IMR-90 (cell line): ENCODE measurements at regions not wholly inside any gene's neighbourhood (a gene's known extent, or its start where the extent isn't known, plus 50 kb on each side); places are given as distances from the start of the nearest gene placed in this dataset.

Source experiments
- ATAC-seq: fragments of 200-7000 bp; cut with Tn5 transposase; 2 replicates; pipeline ENCODE4 v1.9.1; 2020; ENCODE audit warnings: low read depth, mild to moderate bottlenecking, moderate library complexity
- BruUV-seq: library from RNA; stranded (reverse); fragments of 400-500 nt; replicated peaks from 2 replicates; lab custom pipeline; 2021; lab: Mats Ljungman, UMichigan
- CTCF ChIA-PET: fragments of 300-600 bp; formaldehyde crosslinking; extraction: SDS; loops from one replicate; lab custom pipeline; 2021; ENCODE audit warnings: antibody characterized with exemption; lab: Yijun Ruan, JAX
- POLR2A ChIA-PET: fragments of 300-600 bp; sonication (Branson Sonifier 250); formaldehyde crosslinking; loops from one replicate; lab custom pipeline; 2022; ENCODE audit warnings: antibody characterized with exemption; ENCODE audit not compliant: unreplicated experiment; lab: Charles Lee
- DNase-seq: peaks from one replicate; pipeline ENCODE4 v3.0.0; 2013
- H2AFZ ChIP-seq: replicated peaks from 2 replicates; pipeline ENCODE3; 2013; ENCODE audit warnings: low read length, mild to moderate bottlenecking; ENCODE audit not compliant: poor library complexity
- H2AK5ac ChIP-seq: 2 replicates; pipeline ENCODE4 v1.6.1; 2013; ENCODE audit warnings: low read depth, low read length, inconsistent platforms
- H2AK9ac ChIP-seq: replicated peaks from 2 replicates; pipeline ENCODE3; 2013; ENCODE audit warnings: mild to moderate bottlenecking, low read depth, low read length, moderate library complexity; ENCODE audit not compliant: poor library complexity
- H2BK120ac ChIP-seq: 2 replicates; pipeline ENCODE4 v1.6.1; 2013; ENCODE audit warnings: low read depth, low read length, inconsistent platforms
- H2BK15ac ChIP-seq: 3 replicates; pipeline ENCODE4 v1.6.1; 2013; ENCODE audit warnings: low read depth, low read length, inconsistent platforms
- H2BK20ac ChIP-seq: 2 replicates; pipeline ENCODE4 v1.6.1; 2013; ENCODE audit warnings: low read depth, mild to moderate bottlenecking, inconsistent platforms, low read length, moderate library complexity
- H2BK5ac ChIP-seq: 2 replicates; pipeline ENCODE4 v1.6.1; 2013; ENCODE audit warnings: mild to moderate bottlenecking, low read depth, low read length, inconsistent platforms; ENCODE audit not compliant: poor library complexity, severe bottlenecking
- H3K14ac ChIP-seq: replicated peaks from 2 replicates; pipeline ENCODE4 v1.6.1; 2013; ENCODE audit warnings: low read depth, low read length, inconsistent platforms
- H3K18ac ChIP-seq: 2 replicates; pipeline ENCODE4 v1.6.1; 2013; ENCODE audit warnings: low read depth, low read length, control low read depth
- H3K23ac ChIP-seq: 2 replicates; pipeline ENCODE4 v1.6.1; 2013; ENCODE audit warnings: low read depth, low read length, inconsistent platforms
- H3K27ac ChIP-seq: 2 replicates; pipeline ENCODE4 v1.5.1; 2013; ENCODE audit warnings: mild to moderate bottlenecking, control low read depth, low read length; ENCODE audit not compliant: insufficient read depth
- H3K27me3 ChIP-seq: 2 replicates; pipeline ENCODE4 v1.6.1; 2013; ENCODE audit warnings: low read length; ENCODE audit not compliant: control insufficient read depth, insufficient read depth
- H3K36me3 ChIP-seq: 2 replicates; pipeline ENCODE4 v1.6.1; 2013; ENCODE audit warnings: low read length, mixed read lengths; ENCODE audit not compliant: control insufficient read depth, insufficient read depth
- H3K4ac ChIP-seq: 2 replicates; pipeline ENCODE4 v1.6.1; 2013; ENCODE audit warnings: low read depth, low read length, inconsistent platforms
- H3K4me1 ChIP-seq: 2 replicates; pipeline ENCODE4 v1.6.1; 2013; ENCODE audit warnings: low read length, mixed read lengths; ENCODE audit not compliant: control insufficient read depth, insufficient read depth
- H3K4me2 ChIP-seq: 2 replicates; pipeline ENCODE4 v1.6.1; 2013; ENCODE audit warnings: low read depth, mild to moderate bottlenecking, control low read depth, low read length, moderate library complexity
- H3K4me3 ChIP-seq: 2 replicates; pipeline ENCODE4 v1.5.1; 2013; ENCODE audit warnings: low read depth, mild to moderate bottlenecking, control low read depth, low read length, moderate library complexity; ENCODE audit not compliant: insufficient read depth
- H3K56ac ChIP-seq: 2 replicates; pipeline ENCODE4 v1.6.1; 2013; ENCODE audit warnings: low read length, inconsistent platforms; ENCODE audit not compliant: insufficient read depth; ENCODE audit errors: extremely low read depth
- H3K79me1 ChIP-seq, 2 experiments: 2 replicates each; pipeline ENCODE4 v1.6.1; 2013; ENCODE audit warnings: low read length in 2 of 2, inconsistent platforms in 1 of 2, low read depth in 1 of 2
- H3K9ac ChIP-seq: 2 replicates; pipeline ENCODE4 v1.6.1; 2013; ENCODE audit warnings: low read depth, low read length, control low read depth
- H3K9me1 ChIP-seq: 2 replicates; pipeline ENCODE4 v1.6.1; 2013; ENCODE audit warnings: low read length, inconsistent platforms; ENCODE audit not compliant: insufficient read depth
- H3K9me3 ChIP-seq: 2 replicates; pipeline ENCODE4 v1.6.1; 2013; ENCODE audit warnings: low read length; ENCODE audit not compliant: control insufficient read depth, insufficient read depth
- H4K20me1 ChIP-seq: 2 replicates; pipeline ENCODE4 v1.6.1; 2013; ENCODE audit warnings: low read length, inconsistent platforms; ENCODE audit not compliant: insufficient read depth
- H4K5ac ChIP-seq: 2 replicates; pipeline ENCODE4 v1.6.1; 2013; ENCODE audit warnings: mild to moderate bottlenecking, low read depth, low read length, control low read depth
- H4K8ac ChIP-seq, 2 experiments: 2 replicates each; pipeline ENCODE4 v1.6.1; 2013; ENCODE audit warnings: low read depth in 2 of 2, low read length in 2 of 2, control low read depth in 1 of 2, inconsistent platforms in 1 of 2
- H4K91ac ChIP-seq: 2 replicates; pipeline ENCODE4 v1.6.1; 2013; ENCODE audit warnings: low read depth, low read length, inconsistent platforms; ENCODE audit not compliant: insufficient read depth
- CHD1 ChIP-seq: IDR thresholded peaks from 2 replicates; pipeline ENCODE4 v1.6.1; 2012; ENCODE audit warnings: low read depth, low read length, improper control_type of control experiment
- RCOR1 ChIP-seq: IDR thresholded peaks from 2 replicates; pipeline ENCODE4 v1.6.1; 2012; ENCODE audit warnings: mild to moderate bottlenecking, low read length, improper control_type of control experiment; ENCODE audit not compliant: insufficient replicate concordance
- RFX5 ChIP-seq: IDR thresholded peaks from 2 replicates; pipeline ENCODE4 v1.8.0; 2012; ENCODE audit warnings: low read depth, mild to moderate bottlenecking, low read length, moderate library complexity
- WGBS, 2 experiments: methylation state at CpG; one replicate each; pipeline versions ENCODE4 v1.1.5 to v1.1.7; 2013; ENCODE audit warnings: missing lambda C conversion rate in 2 of 2; ENCODE audit not compliant: insufficient read length in 1 of 2; ENCODE audit errors: extremely low coverage in 2 of 2; 5-methylcytosine and 5-hydroxymethylcytosine counted together
- dilution Hi-C: fragments of 300-500 bp; cut with HindIII; formaldehyde crosslinking; loops from one replicate; pipeline ENCODE4 v1.14.3; 2018; ENCODE audit warnings: low sequenced_read_pairs; ENCODE audit not compliant: unreplicated experiment
- in situ Hi-C: fragments of 300-500 bp; cut with MboI; formaldehyde crosslinking; loops from 3 replicates; pipeline ENCODE4 v1.14.3; 2019; ENCODE audit warnings: low sequenced_read_pairs, inconsistent platforms, mixed read lengths
- intact Hi-C: fragments of 100-400 bp; cut with micrococcal nuclease; formaldehyde crosslinking; loops from 2 replicates; pipeline ENCODE4 v1.10.0; 2022

DNA sequence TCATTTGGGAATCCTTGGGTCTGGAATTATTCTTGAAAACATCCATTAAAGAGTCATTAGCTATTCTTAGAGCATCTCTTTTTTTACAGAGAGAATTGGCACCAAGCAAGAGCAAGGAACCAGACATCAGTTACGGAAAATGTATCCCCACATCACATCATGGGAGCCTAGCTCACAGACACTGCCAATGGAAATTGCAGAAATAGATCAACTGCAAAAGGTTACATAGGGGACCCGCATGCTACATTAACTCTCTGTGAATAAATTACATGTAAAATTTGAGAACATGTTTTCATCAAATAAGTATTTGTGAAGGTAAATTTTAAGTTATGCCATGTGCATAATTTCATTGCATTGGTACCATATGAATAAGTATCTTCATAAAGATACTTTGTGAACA is 224.8 kb downstream of the ZNF248 start:
- Histone ChIP-seq H4K91ac (no peak overlapping the region), H4K20me1 (no peaks in the 10 kb centered on the region), H3K36me3 (no peaks in the 10 kb centered on the region), H3K27me3 (no peaks in the 10 kb centered on the region), H2AK5ac (no peak overlapping the region), H3K27ac (no peak overlapping the region), H3K79me1 (no peaks in the 10 kb centered on the region), H3K9ac (no peak overlapping the region), H3K23ac (no peak overlapping the region), H3K56ac (no peak overlapping the region), H2AFZ (no peak overlapping the region), H4K5ac (no peak overlapping the region), H2BK5ac (no peak overlapping the region), H3K9me3 (peaks cover 12% of the 10 kb centered on the region), H3K4me3 (no peak overlapping the region), H3K4me1 (no peaks in the 10 kb centered on the region), H2AK9ac (no peak overlapping the region), H3K14ac (no peak overlapping the region), H4K8ac (no peak overlapping the region), H3K9me1 (no peaks in the 10 kb centered on the region), H2BK20ac (no peak overlapping the region), H2BK120ac (no peak overlapping the region), H2BK15ac (no peak overlapping the region), H3K4ac (no peak overlapping the region), H3K4me2 (no peak overlapping the region), H3K18ac (no peak overlapping the region)
- no CpG with 5 or more reads among the region's 2 CpGs for WGBS, 2 experiments
- in situ Hi-C loops = no loop called here
- dilution Hi-C loops = no loop called here
- ChIA-PET CTCF (no interaction called here), POLR2A (no interaction called here)
- TF ChIP-seq RCOR1 (no peak), CHD1 (no peak), RFX5 (no peak)
- ATAC-seq = no peak
- BruUV-seq = no TSS peak
- DNase-seq = no peak
- intact Hi-C loops = no loop called here
